ENCODE measurements at regions not wholly inside any gene's neighbourhood (a gene's known extent, or its start where the extent isn't known, plus 50 kb on each side); places are given as distances from the start of the nearest gene placed in this dataset.

DNA sequence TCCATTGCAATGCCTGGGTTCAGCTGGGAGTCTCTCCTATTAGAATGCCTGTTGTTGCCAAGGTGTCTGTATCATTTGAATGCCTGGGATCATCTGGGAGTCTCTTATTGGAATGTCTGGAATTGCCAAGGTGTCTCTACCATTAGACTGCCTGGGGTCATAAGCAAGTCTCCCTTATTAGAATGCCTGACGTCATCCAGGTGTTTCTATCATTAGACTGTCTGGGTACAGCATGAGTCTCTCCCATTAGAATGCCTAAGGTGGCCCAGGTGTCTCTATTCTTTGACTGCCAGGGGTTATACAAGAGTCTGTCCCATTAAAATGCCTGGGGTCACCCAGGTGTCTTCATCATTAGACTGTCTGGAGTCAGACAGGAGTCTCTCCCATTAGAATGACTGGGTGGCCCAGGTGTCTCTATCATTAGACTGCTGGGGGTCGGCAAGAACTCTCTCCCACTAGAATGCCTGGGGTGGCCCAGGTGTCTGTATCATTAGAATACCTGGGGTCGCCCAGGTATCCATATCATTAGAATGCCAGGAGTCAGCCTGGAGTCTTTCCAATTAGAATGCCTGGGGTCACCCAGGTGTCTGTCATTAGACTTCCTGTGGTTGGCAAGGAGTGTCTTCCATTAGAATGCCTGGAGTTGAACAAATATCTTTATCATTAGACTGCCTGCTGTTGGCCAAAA is 2274.0 kb downstream of the TP53TG3F start:
- H3K4me3 ChIP-seq (ENCODE audit: low read length), result no peak overlapping the region
- H3K4me1 ChIP-seq (ENCODE audit: control insufficient read depth, low read length), result no peaks in the 10 kb centered on the region
- no peak overlapping the region for H3K27ac ChIP-seq (ENCODE audit: low read depth, low read length)
- H3K27me3 ChIP-seq (ENCODE audit: control insufficient read depth, low read length), result no peaks in the 10 kb centered on the region
- H3F3A ChIP-seq (ENCODE audit: control insufficient read depth, insufficient read depth), result no peaks in the 10 kb centered on the region
- no peaks in the 10 kb centered on the region for H3K36me3 ChIP-seq (ENCODE audit: control insufficient read depth, low read length)
- H3K9me3 ChIP-seq (ENCODE audit: control insufficient read depth, insufficient read depth, low read length), result peaks cover 9% of the 10 kb centered on the region
- H3K4me2 ChIP-seq (ENCODE audit: low read length), result no peak overlapping the region
- H3K79me2 ChIP-seq (ENCODE audit: control insufficient read depth, low read length), result no peaks in the 10 kb centered on the region
- TF ChIP-seq, protein P1, sequence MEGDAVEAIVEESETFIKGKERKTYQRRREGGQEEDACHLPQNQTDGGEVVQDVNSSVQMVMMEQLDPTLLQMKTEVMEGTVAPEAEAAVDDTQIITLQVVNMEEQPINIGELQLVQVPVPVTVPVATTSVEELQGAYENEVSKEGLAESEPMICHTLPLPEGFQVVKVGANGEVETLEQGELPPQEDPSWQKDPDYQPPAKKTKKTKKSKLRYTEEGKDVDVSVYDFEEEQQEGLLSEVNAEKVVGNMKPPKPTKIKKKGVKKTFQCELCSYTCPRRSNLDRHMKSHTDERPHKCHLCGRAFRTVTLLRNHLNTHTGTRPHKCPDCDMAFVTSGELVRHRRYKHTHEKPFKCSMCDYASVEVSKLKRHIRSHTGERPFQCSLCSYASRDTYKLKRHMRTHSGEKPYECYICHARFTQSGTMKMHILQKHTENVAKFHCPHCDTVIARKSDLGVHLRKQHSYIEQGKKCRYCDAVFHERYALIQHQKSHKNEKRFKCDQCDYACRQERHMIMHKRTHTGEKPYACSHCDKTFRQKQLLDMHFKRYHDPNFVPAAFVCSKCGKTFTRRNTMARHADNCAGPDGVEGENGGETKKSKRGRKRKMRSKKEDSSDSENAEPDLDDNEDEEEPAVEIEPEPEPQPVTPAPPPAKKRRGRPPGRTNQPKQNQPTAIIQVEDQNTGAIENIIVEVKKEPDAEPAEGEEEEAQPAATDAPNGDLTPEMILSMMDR (IDR thresholded peaks at IDR 0.05; ENCODE audit: low read depth, low read length, poor library complexity, severe bottlenecking), result no peak
- no peak for TF ChIP-seq EZH2phosphoT487 (IDR thresholded peaks at IDR 0.05; ENCODE audit: borderline replicate concordance, low read length)
- H4K20me1 ChIP-seq (ENCODE audit: control insufficient read depth, insufficient read depth, low read depth, low read length), result no peaks in the 10 kb centered on the region
- no peaks in the 10 kb centered on the region for H3K9me2 ChIP-seq (replicated peaks; ENCODE audit: control insufficient read depth, low read length)

DNA sequence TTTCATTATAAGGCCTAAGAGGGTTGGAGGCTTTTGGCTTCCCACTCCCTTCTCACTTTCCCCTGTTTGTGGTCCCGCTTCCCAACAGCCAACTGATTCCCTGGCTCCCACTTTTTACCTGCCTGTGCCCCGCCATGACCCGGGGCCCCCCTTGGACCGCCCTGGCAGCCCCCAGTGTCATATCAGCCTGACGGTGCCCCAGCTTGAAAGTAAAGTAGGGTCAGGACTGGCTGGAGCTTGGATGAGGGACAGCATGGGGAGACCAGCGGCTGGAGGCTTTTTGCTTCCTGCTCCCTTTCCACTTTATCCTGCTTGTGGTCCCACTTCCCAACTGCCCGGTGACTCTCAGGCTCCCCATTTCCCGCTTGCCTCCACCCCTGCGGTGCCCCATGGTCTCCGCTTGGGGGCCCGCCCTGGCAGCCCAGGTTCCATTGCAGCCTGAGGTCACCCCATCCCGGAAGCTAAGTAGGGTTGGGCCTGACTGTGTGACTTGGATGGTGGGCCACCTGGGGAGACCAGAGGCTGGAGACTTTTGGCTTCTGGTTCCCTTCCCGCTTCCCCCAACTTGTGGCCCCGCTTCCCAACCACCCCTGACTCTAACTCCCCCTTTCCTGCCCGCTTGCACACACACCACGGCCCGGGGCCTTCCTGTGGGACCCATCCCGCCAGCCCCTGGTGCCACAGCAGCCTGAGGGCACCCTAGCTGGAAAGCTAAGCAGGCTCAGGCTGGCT is 2274.7 kb downstream of the TP53TG3F start:
- Histone ChIP-seq H4K20me1 (ENCODE audit: control insufficient read depth, insufficient read depth, low read depth, low read length) (no peaks in the 10 kb centered on the region), H3F3A (ENCODE audit: control insufficient read depth, insufficient read depth) (no peaks in the 10 kb centered on the region), H3K9me3 (ENCODE audit: control insufficient read depth, insufficient read depth, low read length) (peaks cover 9% of the 10 kb centered on the region), H3K4me3 (ENCODE audit: low read length) (no peak overlapping the region), H3K9me2 (replicated peaks; ENCODE audit: control insufficient read depth, low read length) (no peaks in the 10 kb centered on the region), H3K79me2 (ENCODE audit: control insufficient read depth, low read length) (no peaks in the 10 kb centered on the region), H3K27ac (ENCODE audit: low read depth, low read length) (no peak overlapping the region), H3K4me1 (ENCODE audit: control insufficient read depth, low read length) (no peaks in the 10 kb centered on the region), H3K4me2 (ENCODE audit: low read length) (no peak overlapping the region), H3K36me3 (ENCODE audit: control insufficient read depth, low read length) (no peaks in the 10 kb centered on the region), H3K27me3 (ENCODE audit: control insufficient read depth, low read length) (no peaks in the 10 kb centered on the region)
- TF ChIP-seq EZH2phosphoT487 (IDR thresholded peaks at IDR 0.05; ENCODE audit: borderline replicate concordance, low read length), result no peak
- TF ChIP-seq, protein P1 (IDR thresholded peaks at IDR 0.05; ENCODE audit: low read depth, low read length, poor library complexity, severe bottlenecking), result no peak

DNA sequence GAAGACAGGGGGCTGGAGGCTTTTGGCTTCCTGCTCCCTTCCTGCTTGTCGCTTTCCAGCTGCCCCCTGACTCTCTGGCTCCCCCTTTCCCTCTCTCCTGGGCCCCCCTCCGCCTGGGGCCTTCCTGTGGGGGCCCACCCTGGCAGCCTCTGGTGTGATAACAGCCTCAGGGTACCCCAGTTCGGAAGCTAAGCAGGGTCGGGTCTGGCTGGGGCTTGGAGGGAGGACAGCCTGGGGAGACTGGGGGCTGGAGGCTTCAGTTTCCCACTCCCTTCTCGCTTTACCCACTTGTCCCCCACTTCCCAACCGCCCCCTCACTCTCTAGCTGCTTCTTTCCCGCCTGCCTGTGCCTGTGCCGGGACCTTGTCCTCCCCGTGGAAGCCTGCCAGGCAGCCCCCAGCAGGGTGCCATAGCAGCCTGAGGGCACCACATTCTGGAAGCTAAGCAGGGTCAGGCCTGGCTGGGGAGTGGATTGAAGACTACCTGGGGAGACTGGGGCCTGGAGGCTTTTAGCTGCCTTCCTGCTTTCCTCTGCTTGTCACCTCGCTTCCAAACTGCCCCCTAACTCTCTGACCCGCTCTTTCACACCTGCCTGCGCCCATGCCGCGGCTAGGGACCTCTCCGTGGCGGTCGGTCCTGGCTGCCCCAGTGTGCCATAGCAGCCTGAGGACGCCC is 2275.5 kb downstream of the TP53TG3F start:
- peaks cover 9% of the 10 kb centered on the region for H3K9me3 ChIP-seq (ENCODE audit: control insufficient read depth, insufficient read depth, low read length)
- no peaks in the 10 kb centered on the region for H3K4me1 ChIP-seq (ENCODE audit: control insufficient read depth, low read length)
- H3K9me2 ChIP-seq (replicated peaks; ENCODE audit: control insufficient read depth, low read length), result no peaks in the 10 kb centered on the region

More for the DNA sequence above, 2275.5 kb downstream of the TP53TG3F start:
- Histone ChIP-seq H4K20me1 (ENCODE audit: control insufficient read depth, insufficient read depth, low read depth, low read length) (no peaks in the 10 kb centered on the region), H3K4me2 (ENCODE audit: low read length) (no peak overlapping the region), H3F3A (ENCODE audit: control insufficient read depth, insufficient read depth) (no peaks in the 10 kb centered on the region), H3K79me2 (ENCODE audit: control insufficient read depth, low read length) (no peaks in the 10 kb centered on the region), H3K36me3 (ENCODE audit: control insufficient read depth, low read length) (no peaks in the 10 kb centered on the region), H3K27ac (ENCODE audit: low read depth, low read length) (no peak overlapping the region), H3K27me3 (ENCODE audit: control insufficient read depth, low read length) (no peaks in the 10 kb centered on the region), H3K4me3 (ENCODE audit: low read length) (no peak overlapping the region)
- no peak for TF ChIP-seq EZH2phosphoT487 (IDR thresholded peaks at IDR 0.05; ENCODE audit: borderline replicate concordance, low read length)
- TF ChIP-seq, protein P1 (IDR thresholded peaks at IDR 0.05; ENCODE audit: low read depth, low read length, poor library complexity, severe bottlenecking), result no peak

All from DOHH2 (cell line).